ENCODE measurements at regions not wholly inside any gene's neighbourhood (a gene's known extent, or its start where the extent isn't known, plus 50 kb on each side); places are given as distances from the start of the nearest gene placed in this dataset.

- BruUV-seq (replicated peaks): no TSS peak
These were observed 1093.4 kb downstream of the ADGRL3 start for GRCh38 chr4:62293551-62293950.

GRCh38 chr4:62292911-62293310, 1092.8 kb downstream of the ADGRL3 start:
- ChIA-PET POLR2A (no interaction called here), CTCF (ENCODE audit: unreplicated experiment) (no interaction called here)
- no peak overlapping the region for H3K4me2 ChIP-seq (ENCODE audit: low read length)
- H2AFZ ChIP-seq (ENCODE audit: low read length): no peak overlapping the region
- no peaks in the 10 kb centered on the region for H3K79me2 ChIP-seq (ENCODE audit: insufficient read depth, low read depth, low read length)
- no peaks in the 10 kb centered on the region for H3K4me1 ChIP-seq (ENCODE audit: insufficient read depth, low read length, poor library complexity, severe bottlenecking)
- BruUV-seq (replicated peaks): no TSS peak
- H3K4me3 ChIP-seq (ENCODE audit: low read depth, low read length, poor library complexity, severe bottlenecking): no peak overlapping the region
- DNase-seq (ENCODE audit: low spot score): no peak
- H3K9me3 ChIP-seq (ENCODE audit: low read length): no peaks in the 10 kb centered on the region
- H4K20me1 ChIP-seq (ENCODE audit: insufficient read depth, low read length): no peaks in the 10 kb centered on the region
- intact Hi-C loops (cut with micrococcal nuclease; ENCODE audit: unreplicated experiment): no loop called here
- no peaks in the 10 kb centered on the region for H3K9me2 ChIP-seq (ENCODE audit: insufficient read depth, low read length)
- TF ChIP-seq EZH2phosphoT487 (IDR thresholded peaks at IDR 0.05; ENCODE audit: borderline replicate concordance, low read depth, low read length): no peak
- H3K27ac ChIP-seq (ENCODE audit: low read depth, low read length, poor library complexity, severe bottlenecking): no peak overlapping the region
- no peaks in the 10 kb centered on the region for H3K36me3 ChIP-seq (ENCODE audit: insufficient read depth, low read length)

More at GRCh38 chr4:62293551-62293950, 1093.4 kb downstream of the ADGRL3 start:
- Histone ChIP-seq H3K9me2 (ENCODE audit: insufficient read depth, low read length) (no peaks in the 10 kb centered on the region), H3K79me2 (ENCODE audit: insufficient read depth, low read depth, low read length) (no peaks in the 10 kb centered on the region), H2AFZ (ENCODE audit: low read length) (no peak overlapping the region), H3K36me3 (ENCODE audit: insufficient read depth, low read length) (no peaks in the 10 kb centered on the region), H3K27ac (ENCODE audit: low read depth, low read length, poor library complexity, severe bottlenecking) (no peak overlapping the region), H4K20me1 (ENCODE audit: insufficient read depth, low read length) (no peaks in the 10 kb centered on the region), H3K4me2 (ENCODE audit: low read length) (no peak overlapping the region), H3K4me1 (ENCODE audit: insufficient read depth, low read length, poor library complexity, severe bottlenecking) (no peaks in the 10 kb centered on the region), H3K9me3 (ENCODE audit: low read length) (no peaks in the 10 kb centered on the region), H3K4me3 (ENCODE audit: low read depth, low read length, poor library complexity, severe bottlenecking) (no peak overlapping the region)
- TF ChIP-seq CTCF (conservative IDR thresholded peaks at IDR 0.05; ENCODE audit: low read length) (no peak), EZH2phosphoT487 (IDR thresholded peaks at IDR 0.05; ENCODE audit: borderline replicate concordance, low read depth, low read length) (no peak)
- DNase-seq (ENCODE audit: low spot score): no peak
- POLR2A ChIA-PET: interaction anchor here (0.7 kb wide), 1 partner anchor 337 kb away, joined by 3 read pairs; no protein-coding TSS in a partner anchor
- intact Hi-C loops (cut with micrococcal nuclease; ENCODE audit: unreplicated experiment): no loop called here
- CTCF ChIA-PET (ENCODE audit: unreplicated experiment): no interaction called here

GRCh38 chr4:62288808-62289541, 1088.8 kb downstream of the ADGRL3 start:
- Histone ChIP-seq H3K36me3 (ENCODE audit: insufficient read depth, low read length) (no peaks in the 10 kb centered on the region), H3K79me2 (ENCODE audit: insufficient read depth, low read depth, low read length) (no peaks in the 10 kb centered on the region), H4K20me1 (ENCODE audit: insufficient read depth, low read length) (no peaks in the 10 kb centered on the region), H3K4me1 (ENCODE audit: insufficient read depth, low read length, poor library complexity, severe bottlenecking) (no peaks in the 10 kb centered on the region), H3K9me3 (ENCODE audit: low read length) (no peaks in the 10 kb centered on the region), H3K4me2 (ENCODE audit: low read length) (no peak overlapping the region), H3K4me3 (ENCODE audit: low read depth, low read length, poor library complexity, severe bottlenecking) (no peak overlapping the region), H3K27ac (ENCODE audit: low read depth, low read length, poor library complexity, severe bottlenecking) (no peak overlapping the region), H2AFZ (ENCODE audit: low read length) (no peak overlapping the region), H3K9me2 (ENCODE audit: insufficient read depth, low read length) (no peaks in the 10 kb centered on the region)
- intact Hi-C loops (cut with micrococcal nuclease; ENCODE audit: unreplicated experiment): no loop called here
- DNase-seq (ENCODE audit: low spot score): no peak
- no peak for TF ChIP-seq CTCF (conservative IDR thresholded peaks at IDR 0.05; ENCODE audit: low read length)
- no peak for TF ChIP-seq EZH2phosphoT487 (IDR thresholded peaks at IDR 0.05; ENCODE audit: borderline replicate concordance, low read depth, low read length)
- ChIA-PET CTCF (ENCODE audit: unreplicated experiment) (no interaction called here), POLR2A (no interaction called here)
- BruUV-seq (replicated peaks): no TSS peak

Data from OCI-LY7 (cell line).